MV-4-11 (cell line): ENCODE measurements at regions not wholly inside any gene's neighbourhood (a gene's known extent, or its start where the extent isn't known, plus 50 kb on each side); places are given as distances from the start of the nearest gene placed in this dataset.

Experiments
- DNase-seq: peaks from one replicate; lab custom pipeline; 2025; lab: John Stamatoyannopoulos, UW

DNA sequence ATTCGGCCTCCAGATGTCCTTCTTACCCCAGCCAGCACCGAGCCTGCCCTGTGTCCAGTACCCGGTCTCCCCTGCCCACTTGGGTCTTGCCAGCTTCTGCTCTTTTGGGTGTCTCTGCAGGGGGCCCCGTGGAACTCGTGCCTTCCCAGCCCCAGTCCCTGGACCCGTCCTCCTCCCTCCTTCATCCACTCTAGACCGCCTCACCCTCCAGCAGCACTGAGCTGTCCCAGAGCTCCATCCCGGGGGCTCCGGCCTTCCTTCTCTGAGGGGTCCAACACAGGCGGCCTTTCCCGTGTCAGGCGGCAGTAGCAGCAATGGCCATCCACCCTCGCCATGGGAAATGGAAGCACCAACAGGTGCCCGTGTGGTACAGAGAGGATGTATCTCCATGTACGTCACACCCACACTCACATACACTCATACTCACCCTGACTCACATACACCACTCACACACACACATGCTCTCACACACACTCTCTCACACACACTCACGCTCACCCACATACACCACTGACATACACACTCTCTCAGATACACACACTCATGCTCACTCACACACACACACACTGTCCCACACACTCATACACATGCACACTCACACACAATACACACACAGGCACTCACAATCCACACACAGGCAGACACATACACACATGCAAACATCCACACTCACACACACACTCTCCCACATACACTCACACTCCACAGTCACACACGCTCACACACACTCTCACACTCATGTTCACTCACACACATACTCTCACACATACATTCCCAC is 827.5 kb upstream of the SALL3 start:
- DNase-seq = no peak

GRCh38 chr18:78153362-78153761 is 826.3 kb upstream of the SALL3 start:
- DNase-seq = no peak

- no peak for DNase-seq
These were observed 825.2 kb upstream of the SALL3 start for GRCh38 chr18:78154444-78154843.

DNA sequence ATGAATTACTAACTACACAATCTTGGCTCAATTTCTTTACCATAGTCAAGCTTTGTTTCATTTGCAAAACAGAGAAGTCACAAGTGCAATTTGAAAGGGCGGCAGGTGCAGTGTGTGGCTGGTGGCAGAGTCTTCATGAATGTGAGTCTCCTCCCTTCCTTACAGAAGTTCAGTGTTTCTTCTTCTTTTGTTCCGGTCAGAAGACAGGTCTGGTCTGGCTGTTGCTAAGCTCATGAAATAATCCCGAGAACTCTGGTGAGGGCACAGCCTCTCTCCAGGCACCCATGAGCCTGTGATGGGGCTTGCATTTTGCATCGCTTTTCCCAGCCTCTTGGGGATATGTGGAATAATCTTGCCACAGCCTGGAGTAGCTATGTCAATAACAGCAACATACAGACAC is 824.8 kb upstream of the SALL3 start:
- no peak for DNase-seq

DNA sequence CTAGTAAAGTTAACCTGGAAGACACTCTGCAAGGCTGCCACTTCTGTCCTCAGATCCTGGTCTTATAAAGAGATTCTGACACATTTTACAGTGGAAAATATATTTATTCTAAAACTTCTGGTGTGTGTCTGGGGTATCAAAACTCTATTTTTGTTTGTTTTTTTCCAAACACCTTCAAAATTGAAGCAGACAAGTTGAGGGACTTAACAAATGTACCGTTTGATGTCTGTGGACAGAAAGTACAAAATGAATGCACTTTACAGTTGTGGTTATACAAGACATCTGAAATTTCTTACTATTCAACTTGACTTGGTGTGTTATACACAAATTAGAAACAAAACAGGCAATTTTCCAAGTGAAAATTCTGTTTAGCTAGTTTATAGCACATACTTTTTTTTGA is 823.2 kb upstream of the SALL3 start:
- DNase-seq = no peak

GRCh38 chr18:78158943-78159342 is 820.7 kb upstream of the SALL3 start:
- no peak for DNase-seq

DNA sequence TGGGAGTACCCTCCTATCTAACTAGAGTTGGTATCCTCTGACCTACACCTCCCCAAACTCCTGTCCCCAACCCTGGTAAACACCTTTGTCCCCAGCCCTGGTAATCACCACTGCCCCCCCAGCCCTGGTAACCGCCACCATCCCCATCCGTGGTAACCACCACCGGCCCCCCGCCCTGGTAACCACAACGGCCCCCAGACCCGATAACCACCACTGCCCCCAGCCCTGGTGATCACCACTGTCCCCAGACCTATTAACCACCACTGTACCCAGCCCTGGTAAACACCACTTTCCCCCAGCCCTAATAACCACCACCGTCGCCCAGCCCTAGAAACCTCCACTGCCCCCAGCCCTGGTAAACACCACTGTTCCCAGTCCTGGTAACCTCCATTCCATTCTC is 820.2 kb upstream of the SALL3 start:
- no peak for DNase-seq

DNA sequence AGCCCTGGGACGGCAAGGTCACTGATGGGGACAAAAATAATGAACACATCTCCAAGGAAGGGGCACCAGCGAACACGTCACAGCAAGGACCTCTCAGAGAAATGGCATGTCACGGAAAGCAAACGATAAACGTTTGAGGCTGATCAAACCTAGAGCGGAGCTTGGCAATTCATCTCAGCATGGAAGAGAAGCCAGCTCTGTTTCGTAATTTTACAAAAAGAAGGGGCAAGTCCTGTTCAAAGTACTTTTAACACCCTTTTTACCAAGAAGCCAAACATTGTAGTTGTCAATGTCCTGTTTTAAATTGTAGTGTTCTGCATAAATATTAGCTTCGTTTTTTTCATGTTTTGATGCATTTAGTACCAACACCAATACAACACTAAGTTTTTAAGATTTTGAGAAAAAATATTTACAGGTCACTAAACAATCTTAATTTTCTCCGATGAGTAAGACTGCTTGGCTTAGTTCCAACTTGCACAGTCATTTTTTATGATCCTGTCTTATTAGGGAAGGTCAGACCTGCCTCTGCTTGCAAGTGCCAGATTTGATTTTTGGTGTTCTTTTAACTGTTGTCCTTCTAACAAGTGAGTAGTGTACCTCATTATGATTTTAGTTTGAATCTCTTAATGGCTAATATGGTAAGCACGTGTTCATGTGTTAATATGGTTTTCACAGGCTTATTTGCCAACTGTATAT is 818.5 kb upstream of the SALL3 start:
- DNase-seq = no peak

DNA sequence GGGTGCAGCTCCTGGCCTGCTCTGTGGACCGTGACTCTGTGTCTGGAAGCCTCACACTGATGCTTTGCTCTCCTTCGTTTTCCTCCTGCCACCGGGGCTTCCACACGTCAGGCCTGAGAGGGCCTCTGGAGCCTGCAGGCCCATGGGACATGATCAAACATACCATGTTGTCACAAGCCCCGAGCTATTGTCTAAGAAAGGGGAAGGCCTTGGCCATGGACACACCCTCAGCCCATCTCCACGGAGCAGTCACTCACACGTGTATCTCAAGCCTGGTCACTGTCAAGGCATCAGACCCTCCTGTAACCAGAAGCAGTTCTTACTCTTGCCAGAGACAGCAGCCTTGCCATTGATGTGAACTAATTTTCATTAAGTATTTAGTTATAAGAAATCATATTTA is 814.1 kb upstream of the SALL3 start:
- DNase-seq = no peak

DNA sequence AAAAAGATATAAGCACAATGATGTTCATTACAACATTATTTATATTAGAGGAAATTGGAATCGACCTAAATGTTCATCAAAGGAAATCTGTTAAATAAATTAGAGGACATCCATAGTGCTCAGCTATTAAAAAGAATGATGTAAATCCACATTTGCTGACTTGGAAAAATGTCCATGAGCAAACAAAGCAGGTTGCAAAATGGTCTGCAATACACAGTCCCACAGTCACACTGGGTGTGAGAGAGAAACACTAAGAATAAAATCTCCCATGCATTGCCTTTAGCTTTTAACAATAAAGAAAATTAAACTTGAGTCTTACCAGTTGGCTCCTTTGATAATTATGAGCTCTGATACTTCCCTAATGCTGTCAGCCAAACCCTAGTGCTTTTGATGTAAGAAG is 811.1 kb upstream of the SALL3 start:
- no peak for DNase-seq

DNA sequence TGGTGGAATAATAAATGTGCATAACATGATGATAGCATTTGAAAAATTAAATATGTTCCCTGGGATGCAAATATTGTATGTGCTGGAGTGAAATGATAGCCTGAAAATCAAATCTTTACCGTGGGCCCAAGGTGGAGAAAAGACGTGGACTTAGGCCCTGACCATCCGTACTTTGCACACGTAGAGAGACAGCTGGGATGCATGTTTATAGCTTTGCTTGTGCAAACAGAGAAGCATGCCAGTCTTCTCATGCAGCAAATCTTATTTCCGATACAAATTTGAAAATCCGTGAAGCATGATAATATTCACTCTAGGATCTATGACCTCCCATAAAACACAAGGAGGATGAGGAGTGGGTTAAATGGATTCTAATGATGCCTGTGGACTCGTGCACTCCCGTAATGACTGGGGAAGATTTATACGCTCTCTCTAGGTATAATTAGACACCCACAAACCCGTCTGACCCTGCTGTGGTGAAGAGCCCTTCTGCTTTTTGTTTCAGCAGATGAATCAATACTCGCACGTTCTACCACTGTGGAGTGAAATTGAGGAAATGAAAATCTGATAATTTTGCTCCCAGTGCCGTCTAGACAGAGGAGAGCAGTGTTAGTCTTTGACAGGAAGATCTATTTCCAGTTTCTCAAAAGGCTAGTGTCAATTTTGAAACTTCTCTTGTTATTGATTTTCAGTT is 810.3 kb upstream of the SALL3 start:
- peak; percentile 97 for DNase-seq

DNA sequence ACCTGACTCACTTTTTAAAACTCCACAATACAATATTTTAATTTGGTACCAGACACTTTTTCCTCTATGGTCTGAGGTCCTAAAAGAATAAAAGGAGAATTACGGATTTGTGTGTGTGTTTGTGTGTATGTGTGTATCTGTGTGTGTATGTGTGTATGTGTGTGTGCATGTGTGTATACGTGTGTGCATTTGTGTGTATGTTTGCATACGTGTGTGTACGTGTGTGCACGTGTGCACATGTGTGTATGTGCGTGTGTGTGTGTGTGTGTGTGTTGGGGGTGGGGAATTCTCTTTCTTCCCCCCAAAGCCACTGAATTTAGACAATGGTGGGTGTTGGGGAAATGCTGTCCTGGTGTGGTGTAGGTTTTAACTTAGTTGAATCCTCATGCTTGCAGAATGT is 807.7 kb upstream of the SALL3 start:
- no peak for DNase-seq

- DNase-seq = no peak
These were observed 804.9 kb upstream of the SALL3 start for GRCh38 chr18:78174737-78175136.

DNA sequence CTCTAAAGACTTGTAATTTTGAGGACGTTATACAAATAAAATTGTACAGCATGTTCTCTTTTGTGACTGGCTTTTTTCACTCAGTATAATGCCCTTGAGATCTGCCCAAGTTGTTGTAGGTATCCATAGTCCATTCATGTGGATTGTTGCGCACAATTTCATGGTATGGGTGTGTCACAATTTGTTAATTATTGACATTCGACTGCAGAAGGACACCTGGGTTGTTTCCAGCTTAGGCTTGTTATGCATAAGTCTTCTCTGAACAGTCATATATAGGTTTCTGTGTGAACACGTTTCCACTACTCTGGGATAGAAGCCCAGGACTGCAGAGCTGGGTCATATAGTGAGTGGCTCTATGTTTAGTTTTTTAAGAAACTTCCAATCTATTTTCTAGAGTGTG is 800.8 kb upstream of the SALL3 start:
- no peak for DNase-seq

DNA sequence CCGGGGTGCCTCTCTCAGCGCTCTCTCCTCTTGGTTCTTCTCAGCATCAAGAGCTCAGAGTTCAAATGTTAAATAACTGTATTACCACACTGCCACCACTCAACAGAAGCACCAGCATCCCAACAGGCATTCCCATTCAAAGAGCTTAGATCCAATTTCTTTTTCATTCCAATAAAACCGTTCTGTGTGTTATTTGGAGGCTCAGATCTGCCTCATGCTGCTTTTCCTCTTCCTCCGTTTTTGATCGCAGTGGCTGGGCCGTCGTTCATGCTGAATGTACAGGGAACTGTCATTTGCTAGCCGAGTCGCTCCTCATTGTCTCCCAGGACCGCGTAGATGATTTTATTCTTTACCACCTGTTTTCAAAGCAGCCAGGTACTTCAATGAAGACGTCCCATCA is 798.9 kb upstream of the SALL3 start:
- no peak for DNase-seq

DNA sequence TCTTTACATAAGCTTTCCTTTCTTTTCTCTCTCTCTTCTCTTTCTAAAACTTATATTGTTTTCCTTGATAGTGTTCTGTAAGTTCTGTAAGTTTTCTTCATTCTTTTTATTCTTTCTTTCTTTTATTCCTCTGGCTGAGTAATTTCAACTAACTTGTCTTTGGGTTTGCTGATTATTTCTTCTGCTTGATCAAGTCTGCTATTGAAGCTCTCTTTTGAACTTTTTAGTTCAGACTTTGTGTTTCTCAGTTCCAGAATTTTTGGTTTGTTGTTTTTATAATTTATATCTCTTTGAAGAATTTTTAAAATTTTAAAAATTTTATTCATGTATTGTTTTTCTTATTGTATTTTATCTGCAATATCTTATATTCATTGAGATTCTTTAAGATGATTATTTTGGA is 795.8 kb upstream of the SALL3 start:
- no peak for DNase-seq

DNA sequence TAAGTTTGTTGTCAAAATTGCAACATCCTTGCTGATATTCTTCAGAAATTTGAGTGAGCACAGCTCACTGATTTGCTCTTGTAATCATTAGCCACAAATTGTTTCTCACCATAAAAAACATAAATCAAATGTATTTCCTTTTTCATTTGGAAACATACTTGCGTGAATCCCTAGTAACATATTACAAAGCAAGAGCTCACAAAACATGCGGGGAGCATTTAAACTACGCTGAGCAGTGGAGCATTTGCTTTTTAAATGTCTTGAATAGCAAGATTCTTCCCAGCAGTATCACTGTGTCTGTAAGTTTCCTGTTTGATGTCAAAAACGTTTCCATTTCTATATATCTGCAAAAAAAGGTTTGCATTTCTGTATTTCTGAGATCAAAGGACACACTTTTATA is 788.3 kb upstream of the SALL3 start:
- no peak for DNase-seq

- DNase-seq = no peak
These were observed 787.6 kb upstream of the SALL3 start for GRCh38 chr18:78192054-78192453.

- no peak for DNase-seq
These were observed 783.3 kb upstream of the SALL3 start for GRCh38 chr18:78196280-78196679.

GRCh38 chr18:78199002-78199401 is 780.6 kb upstream of the SALL3 start:
- DNase-seq = no peak

GRCh38 chr18:78199611-78200010 is 780.0 kb upstream of the SALL3 start:
- DNase-seq = no peak

GRCh38 chr18:78207942-78208341 is 771.7 kb upstream of the SALL3 start:
- no peak for DNase-seq

DNA sequence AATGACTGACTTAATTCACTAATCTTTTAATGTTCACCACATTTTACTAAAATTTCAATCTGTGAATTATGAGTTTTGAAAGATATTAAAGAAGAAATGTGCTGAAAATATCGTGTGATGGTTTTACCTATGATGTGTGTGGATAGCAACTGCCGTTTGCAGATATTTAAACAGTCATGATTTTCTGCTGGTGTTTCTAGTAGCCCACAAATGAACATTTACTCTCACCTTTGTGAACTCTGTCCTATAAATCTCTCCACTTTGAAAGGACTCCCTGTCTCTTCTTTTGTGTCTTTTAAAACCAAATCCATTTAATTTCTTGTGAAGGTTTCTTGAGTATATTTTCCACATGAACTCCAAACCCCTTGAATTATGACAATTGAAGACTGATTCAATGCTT is 771.2 kb upstream of the SALL3 start:
- no peak for DNase-seq
